Endothelial cell of umbilical vein (primary cell): ENCODE measurements at regions not wholly inside any gene's neighbourhood (a gene's known extent, or its start where the extent isn't known, plus 50 kb on each side); places are given as distances from the start of the nearest gene placed in this dataset.

Experiments
- CTCF ChIP-seq, 2 donors: IDR thresholded peaks; 1 replicate in 1 of 2; 2 replicates in 1 of 2; pipeline ENCODE4 v1.5.1; 2011; ENCODE audit warnings: low read length in 2 of 2, mild to moderate bottlenecking in 2 of 2, moderate library complexity in 2 of 2, control low read depth in 1 of 2, inconsistent platforms in 1 of 2, low read depth in 1 of 2; ENCODE audit not compliant: insufficient read depth in 1 of 2; ENCODE audit errors: extremely low read depth in 1 of 2
- EZH2 ChIP-seq: IDR thresholded peaks from 2 replicates; pipeline ENCODE4 v1.6.1; 2012; ENCODE audit warnings: borderline replicate concordance, low read depth, mild to moderate bottlenecking, moderate library complexity, low read length, inconsistent platforms; ENCODE audit not compliant: severe bottlenecking
- FOS ChIP-seq: IDR thresholded peaks from 2 replicates; pipeline ENCODE4 v1.6.1; 2011; ENCODE audit warnings: mild to moderate bottlenecking, low read length, moderate library complexity, borderline replicate concordance; ENCODE audit not compliant: insufficient read depth
- GATA2 ChIP-seq: IDR thresholded peaks from 2 replicates; pipeline ENCODE4 v1.7.0; 2011; ENCODE audit warnings: low read depth, mild to moderate bottlenecking, moderate library complexity, mixed read lengths, low read length; ENCODE audit not compliant: insufficient read length, insufficient read depth
- JUN ChIP-seq: IDR thresholded peaks from 2 replicates; pipeline ENCODE4 v1.6.1; 2011; ENCODE audit warnings: borderline replicate concordance, low read depth; ENCODE audit not compliant: insufficient read length, insufficient read depth
- MAX ChIP-seq: IDR thresholded peaks from 2 replicates; pipeline ENCODE4 v1.6.1; 2011; ENCODE audit not compliant: insufficient read depth, insufficient read length
- POLR2A ChIP-seq: IDR thresholded peaks from 2 replicates; pipeline ENCODE4 v1.6.1; 2012; ENCODE audit warnings: low read depth, mild to moderate bottlenecking, control low read depth, low read length
- POLR2AphosphoS5 ChIP-seq: IDR thresholded peaks from 2 replicates; pipeline ENCODE4 v1.6.1; 2012; ENCODE audit warnings: low read depth, mild to moderate bottlenecking, control low read depth, low read length, moderate library complexity; ENCODE audit not compliant: insufficient read depth

GRCh38 chr10:61329854-61330253 is 123.3 kb downstream of the TMEM26 start:
- TF ChIP-seq CTCF (IDR thresholded peaks at IDR 0.05; ENCODE audit: extremely low read depth in 1 of 2, insufficient read depth in 1 of 2, low read depth in 1 of 2, low read length in 2 of 2) (no peak), JUN (no peak), POLR2AphosphoS5 (no peak), FOS (no peak), POLR2A (no peak), MAX (no peak), GATA2 (no peak), EZH2 (no peak)
